ENCODE measurements at regions not wholly inside any gene's neighbourhood (a gene's known extent, or its start where the extent isn't known, plus 50 kb on each side); places are given as distances from the start of the nearest gene placed in this dataset.

GRCh38 chr2:239583879-239584859, 183.3 kb upstream of the HDAC4 start:
- no peak for DNase-seq (ENCODE audit: low read depth)
- no peak overlapping the region for H3K4me3 ChIP-seq (ENCODE audit: low read depth, low read length)

DNA sequence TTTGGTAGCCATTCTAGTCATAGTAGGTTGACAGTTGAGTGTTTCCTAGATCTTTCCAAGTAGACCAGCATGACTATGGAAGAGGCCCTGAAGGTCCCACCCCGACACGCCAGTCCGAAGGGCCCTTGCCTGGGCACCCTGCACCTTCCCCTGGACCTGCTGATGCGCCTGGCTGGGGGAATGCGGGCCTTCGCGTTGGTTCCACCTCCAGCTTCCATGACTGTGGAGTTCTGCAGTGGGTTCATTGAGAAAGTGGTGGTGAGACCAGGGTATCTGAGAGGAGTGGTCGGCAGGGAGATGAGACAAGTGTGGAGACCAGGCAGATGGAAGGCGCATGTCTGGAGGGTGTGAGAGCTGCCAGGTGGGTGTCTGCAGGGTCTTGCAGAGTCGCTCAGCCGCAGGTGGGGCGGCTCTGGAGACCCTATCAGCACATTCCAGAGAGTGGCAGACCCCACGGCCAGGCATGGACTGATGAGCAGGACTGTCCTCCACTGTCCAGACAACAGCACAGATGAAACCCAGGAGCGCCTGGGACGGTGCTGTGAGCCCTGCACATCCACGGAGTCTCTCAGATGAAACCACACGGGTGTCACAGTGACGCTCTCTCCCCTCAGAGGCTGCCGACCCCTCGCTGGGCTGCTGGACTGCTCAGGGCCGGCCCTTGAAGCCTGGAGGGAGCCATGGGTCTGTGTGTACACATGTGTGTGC, 182.5 kb upstream of the HDAC4 start:
- no peak overlapping the region for H3K4me3 ChIP-seq (ENCODE audit: low read depth, low read length)
- no peak for TF ChIP-seq CTCF (IDR thresholded peaks at IDR 0.05; ENCODE audit: insufficient read depth, low read depth, low read length)
- DNase-seq (ENCODE audit: low read depth): no peak

More at GRCh38 chr2:239583879-239584859, 183.3 kb upstream of the HDAC4 start:
- no peak for TF ChIP-seq CTCF (IDR thresholded peaks at IDR 0.05; ENCODE audit: insufficient read depth, low read depth, low read length)

DNA sequence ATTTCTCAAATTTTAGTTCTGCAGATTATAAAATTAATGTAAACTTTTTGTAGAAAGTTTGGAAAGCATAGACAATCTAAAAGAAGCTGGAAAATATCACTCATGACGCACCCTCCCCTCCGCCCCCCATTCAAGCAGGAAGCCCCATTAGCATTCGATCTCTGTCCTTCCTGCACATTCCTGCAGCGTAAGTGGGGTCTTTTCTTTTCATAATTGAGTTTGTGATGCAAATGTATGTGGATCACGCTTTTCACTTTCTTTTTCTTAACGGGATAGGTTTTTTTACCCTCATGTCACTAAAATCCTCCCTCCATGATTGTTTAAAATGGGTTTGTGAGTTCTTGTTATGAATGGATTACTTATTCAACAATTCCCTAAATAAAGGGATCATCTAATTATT, 181.7 kb upstream of the HDAC4 start:
- no peak for DNase-seq (ENCODE audit: low read depth)
- H3K4me3 ChIP-seq (ENCODE audit: low read depth, low read length): no peak overlapping the region
- no peak for TF ChIP-seq CTCF (IDR thresholded peaks at IDR 0.05; ENCODE audit: insufficient read depth, low read depth, low read length)

DNA sequence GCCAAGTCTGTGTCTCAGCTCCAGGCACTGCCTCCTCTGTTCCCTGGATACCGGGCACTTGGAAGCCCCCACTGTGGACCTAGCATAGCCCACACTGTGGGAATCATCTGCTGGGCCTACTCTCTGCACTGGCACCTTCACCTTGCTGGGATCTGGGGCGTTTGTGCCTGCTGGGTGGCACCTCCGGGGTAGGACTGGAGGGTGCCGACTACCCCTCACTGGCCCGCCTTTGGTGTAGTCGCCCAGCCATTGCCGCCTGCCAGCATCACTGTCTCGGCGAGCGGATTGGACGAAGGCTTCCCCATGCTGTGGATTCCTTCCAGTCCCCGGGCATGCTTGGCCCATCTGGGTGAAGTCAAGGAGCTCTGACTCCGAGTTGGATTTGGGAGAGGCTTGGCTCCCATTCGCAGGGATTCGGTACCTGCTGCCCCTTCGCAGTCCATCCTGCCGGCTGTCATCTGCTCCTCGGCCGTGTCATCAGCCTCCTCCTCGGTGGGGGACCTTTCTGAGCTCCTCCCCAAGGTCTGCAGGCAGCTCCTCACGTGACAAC, 180.6 kb upstream of the HDAC4 start:
- no peak for TF ChIP-seq CTCF (IDR thresholded peaks at IDR 0.05; ENCODE audit: insufficient read depth, low read depth, low read length)
- no peak overlapping the region for H3K4me3 ChIP-seq (ENCODE audit: low read depth, low read length)
- DNase-seq (ENCODE audit: low read depth): no peak

- DNase-seq (ENCODE audit: low read depth): no peak
- TF ChIP-seq CTCF (IDR thresholded peaks at IDR 0.05; ENCODE audit: insufficient read depth, low read depth, low read length): no peak
- H3K4me3 ChIP-seq (ENCODE audit: low read depth, low read length): no peak overlapping the region
Measured at GRCh38 chr2:239580199-239580527, 179.3 kb upstream of the HDAC4 start.

DNA sequence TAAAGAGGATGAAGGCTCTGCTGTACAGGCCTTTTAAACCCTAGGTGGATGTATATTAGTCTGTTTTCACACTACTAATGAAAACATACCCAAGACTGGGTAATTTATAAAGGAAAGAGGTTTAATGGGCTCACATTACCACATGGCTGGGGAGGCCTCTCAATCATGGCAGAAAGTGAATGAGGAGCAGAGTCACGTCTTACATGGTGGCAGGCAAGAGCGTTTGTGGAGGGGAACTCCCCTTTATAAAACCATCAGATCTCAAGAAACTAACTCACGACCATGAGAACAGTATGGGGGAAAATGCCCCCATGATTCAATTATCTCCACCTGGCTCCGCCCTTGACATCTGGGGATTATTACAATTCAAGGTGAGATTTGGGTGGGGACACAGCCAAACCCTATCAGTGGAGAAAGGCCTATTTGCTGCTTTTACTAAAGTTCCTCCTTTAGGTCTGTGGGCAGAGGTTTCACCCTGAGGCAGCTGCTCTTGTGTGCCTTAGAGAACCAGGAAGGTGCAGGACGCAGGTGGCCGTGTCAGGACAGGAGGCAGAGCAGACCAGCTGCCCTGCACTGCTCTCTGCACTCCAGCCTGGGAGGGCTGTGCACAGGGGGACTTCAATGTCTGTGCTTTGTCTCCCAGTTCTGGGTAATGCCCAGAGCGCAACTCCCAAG, 178.8 kb upstream of the HDAC4 start:
- no peak for DNase-seq (ENCODE audit: low read depth)
- no peak for TF ChIP-seq CTCF (IDR thresholded peaks at IDR 0.05; ENCODE audit: insufficient read depth, low read depth, low read length)
- no peak overlapping the region for H3K4me3 ChIP-seq (ENCODE audit: low read depth, low read length)
